Adrenal gland (tissue), 9 donors: ENCODE measurements at regions not wholly inside any gene's neighbourhood (a gene's known extent, or its start where the extent isn't known, plus 50 kb on each side); places are given as distances from the start of the nearest gene placed in this dataset.

Source experiments
- DNase-seq, 7 donors: peaks; one replicate each; pipeline ENCODE4 v3.0.0-alpha.2; 2019 to 2020
- H3K27ac ChIP-seq, 5 donors: fragments of 200-600 bp; sonication (generic) in 4 of 5; 1 replicate in 3 of 5; 2 replicates in 2 of 5; pipeline versions ENCODE4 v1.5.1 to v1.8.0; 2016 to 2020; ENCODE audit warnings: mild to moderate bottlenecking in 1 of 5
- H3K27me3 ChIP-seq: fragments of 200-600 bp; 2 replicates; pipeline ENCODE4 v1.8.0; 2021
- H3K36me3 ChIP-seq, 2 donors: fragments of 200-600 bp; replicated peaks in 1 of 2; 1 replicate in 1 of 2; 2 replicates in 1 of 2; pipeline versions ENCODE4 v1.5.1 to v1.8.0; 2018 to 2022
- H3K4me1 ChIP-seq, 2 donors: fragments of 200-600 bp; replicated peaks in 1 of 2; 1 replicate in 1 of 2; 2 replicates in 1 of 2; pipeline versions ENCODE4 v1.5.1 to v1.8.0; 2018 to 2021
- H3K4me3 ChIP-seq, 4 donors: fragments of 200-600 bp; sonication (generic) in 3 of 4; one replicate each; pipeline ENCODE4 v1.5.1; 2016 to 2018
- H3K9me3 ChIP-seq, 3 donors: fragments of 200-600 bp; sonication (generic) in 1 of 3; replicated peaks in 1 of 3; 1 replicate in 2 of 3; 2 replicates in 1 of 3; pipeline versions ENCODE4 v1.5.1 to v1.8.0; 2016 to 2021
- POLR2A ChIP-seq, 2 donors: fragments of 450-650 bp; IDR thresholded peaks; one replicate each; pipeline ENCODE4 v1.6.1; 2017; ENCODE audit warnings: antibody characterized with exemption in 2 of 2, mild to moderate bottlenecking in 2 of 2, moderate library complexity in 1 of 2
- WGBS, 4 donors: extraction: QIAGEN DNeasy Blood & Tissue Kit in 2 of 4; methylation state at CpG; one replicate each; pipeline versions ENCODE4 v1.1.5 to v1.1.7; 2013 to 2017; 5-methylcytosine and 5-hydroxymethylcytosine counted together
- intact Hi-C, 2 donors: fragments of 100-400 bp; cut with DNase I; formaldehyde crosslinking; loops; one replicate each; pipeline versions ENCODE4 v1.14.1 to v1.15.0; 2022 to 2023
- TF ChIP-seq, protein P1 (sequence below), 6 experiments: fragments of 450-650 bp in 4 of 6; fragments of 200-600 bp in 2 of 6; sonication (generic) in 1 of 6; IDR thresholded peaks; 1 replicate in 5 of 6; 2 replicates in 1 of 6; pipeline versions ENCODE4 v1.5.1 to v1.8.0; 2016 to 2021; ENCODE audit warnings: antibody characterized with exemption in 6 of 6, mild to moderate bottlenecking in 2 of 6, moderate library complexity in 1 of 6
- donor health status: healthy with polysubstance abuse.
- donor health status: Bipolar disorder and iron deficiency.
- donor health status: DM: yes; HTN: yes; CAD: no.
- donor health status: DM: no; HTN: no; CAD: no.
- donor health status: DM: no; HTN: no; CAD: no.

DNA sequence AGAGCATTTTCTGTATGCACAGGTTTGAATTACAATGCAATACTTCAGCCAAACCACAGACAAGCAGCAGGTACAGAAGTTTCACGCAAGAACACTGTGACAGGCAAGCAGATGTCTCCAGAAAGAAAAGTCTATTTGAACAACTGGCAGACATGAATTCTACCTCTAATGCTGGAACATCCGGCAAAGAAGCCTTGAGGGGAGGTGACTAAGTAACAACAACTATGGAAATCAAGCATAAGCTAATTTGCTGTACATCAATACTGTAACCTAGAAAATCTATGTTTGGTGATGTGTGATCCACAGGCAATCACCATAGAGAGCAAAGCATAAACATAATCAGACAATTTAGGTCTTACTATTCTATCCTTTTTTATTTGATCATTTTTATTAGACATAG is 65.5 kb downstream of the PLK2 start:
- Histone ChIP-seq H3K36me3 (no peaks in the 10 kb centered on the region), H3K27ac (no peak overlapping the region), H3K9me3 (no peaks in the 10 kb centered on the region), H3K4me3 (no peak overlapping the region), H3K4me1 (no peaks in the 10 kb centered on the region), H3K27me3 (no peaks in the 10 kb centered on the region)
- WGBS, 4 donors = 87 to 90% (median 89%) methylated on average over 2 of the region's 2 CpGs
- TF ChIP-seq POLR2A (IDR thresholded peaks at IDR 0.05) = no peak
- TF ChIP-seq, protein P1, sequence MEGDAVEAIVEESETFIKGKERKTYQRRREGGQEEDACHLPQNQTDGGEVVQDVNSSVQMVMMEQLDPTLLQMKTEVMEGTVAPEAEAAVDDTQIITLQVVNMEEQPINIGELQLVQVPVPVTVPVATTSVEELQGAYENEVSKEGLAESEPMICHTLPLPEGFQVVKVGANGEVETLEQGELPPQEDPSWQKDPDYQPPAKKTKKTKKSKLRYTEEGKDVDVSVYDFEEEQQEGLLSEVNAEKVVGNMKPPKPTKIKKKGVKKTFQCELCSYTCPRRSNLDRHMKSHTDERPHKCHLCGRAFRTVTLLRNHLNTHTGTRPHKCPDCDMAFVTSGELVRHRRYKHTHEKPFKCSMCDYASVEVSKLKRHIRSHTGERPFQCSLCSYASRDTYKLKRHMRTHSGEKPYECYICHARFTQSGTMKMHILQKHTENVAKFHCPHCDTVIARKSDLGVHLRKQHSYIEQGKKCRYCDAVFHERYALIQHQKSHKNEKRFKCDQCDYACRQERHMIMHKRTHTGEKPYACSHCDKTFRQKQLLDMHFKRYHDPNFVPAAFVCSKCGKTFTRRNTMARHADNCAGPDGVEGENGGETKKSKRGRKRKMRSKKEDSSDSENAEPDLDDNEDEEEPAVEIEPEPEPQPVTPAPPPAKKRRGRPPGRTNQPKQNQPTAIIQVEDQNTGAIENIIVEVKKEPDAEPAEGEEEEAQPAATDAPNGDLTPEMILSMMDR (IDR thresholded peaks at IDR 0.05) = no peak
- no peak for DNase-seq
- intact Hi-C loops = no loop called here

DNA sequence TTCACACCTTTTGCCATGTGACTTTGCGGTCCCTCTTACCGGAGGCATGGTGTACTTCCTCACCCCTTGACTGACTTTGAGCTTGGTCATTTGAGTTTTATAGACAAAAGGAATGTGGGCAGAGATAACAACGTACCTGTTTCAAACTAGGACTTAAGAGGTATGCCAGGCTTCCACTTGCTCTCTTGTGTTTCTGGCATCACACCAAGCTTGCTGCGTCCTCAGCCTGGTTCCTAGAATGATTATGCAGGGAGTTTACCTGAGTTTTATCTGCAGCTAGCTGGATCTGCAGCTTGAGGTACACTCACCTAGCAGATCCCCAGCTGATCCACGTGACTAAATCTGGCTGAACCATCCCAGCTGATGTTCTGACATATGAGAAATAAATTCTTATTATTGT is 66.2 kb downstream of the PLK2 start:
- TF ChIP-seq, protein P1 (IDR thresholded peaks at IDR 0.05) = no peak
- TF ChIP-seq POLR2A (IDR thresholded peaks at IDR 0.05) = no peak
- no peak overlapping the region for H3K4me3 ChIP-seq
- intact Hi-C loops = no loop called here
- H3K36me3 ChIP-seq = no peaks in the 10 kb centered on the region
- no peaks in the 10 kb centered on the region for H3K9me3 ChIP-seq
- DNase-seq = no peak
- no peaks in the 10 kb centered on the region for H3K4me1 ChIP-seq
- 53 to 68% (median 63%) methylated on average over 5 of the region's 5 CpGs for WGBS, 4 donors
- H3K27ac ChIP-seq = no peak overlapping the region
- H3K27me3 ChIP-seq = no peaks in the 10 kb centered on the region

GRCh38 chr5:58392496-58392895 is 67.4 kb downstream of the PLK2 start:
- TF ChIP-seq, protein P1 (IDR thresholded peaks at IDR 0.05) = no peak
- no peak for TF ChIP-seq POLR2A (IDR thresholded peaks at IDR 0.05)
- WGBS, 4 donors = 81 to 88% (median 86%) methylated on average over 4 of the region's 4 CpGs
- no peak overlapping the region for H3K27ac ChIP-seq
- H3K36me3 ChIP-seq = no peaks in the 10 kb centered on the region
- no peak for DNase-seq
- H3K9me3 ChIP-seq = no peaks in the 10 kb centered on the region
- H3K4me3 ChIP-seq = no peak overlapping the region
- intact Hi-C loops = no loop called here
- H3K4me1 ChIP-seq = no peaks in the 10 kb centered on the region
- H3K27me3 ChIP-seq = no peaks in the 10 kb centered on the region

DNA sequence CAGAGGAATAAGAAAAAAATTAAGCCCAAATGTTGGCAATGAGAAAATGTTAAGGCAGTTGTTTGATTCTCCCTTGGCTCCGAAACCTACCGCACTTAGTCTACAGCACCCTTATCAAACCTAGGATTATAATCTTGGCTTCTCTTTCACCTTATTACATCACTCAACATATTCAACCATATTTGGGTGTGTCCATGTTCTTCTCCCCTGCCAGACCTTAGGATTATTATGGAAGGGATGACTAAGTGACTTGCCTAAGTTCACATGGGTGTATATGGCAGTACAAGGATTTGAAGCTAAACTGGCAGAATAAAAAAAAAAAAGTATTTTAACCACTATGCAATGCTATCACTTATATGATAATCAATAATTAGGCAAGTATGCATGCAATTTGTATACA is 76.4 kb downstream of the PLK2 start:
- 96 to 100% (median 98%) methylated on average over 2 of the region's 2 CpGs for WGBS, 4 donors
- Histone ChIP-seq H3K4me3 (no peak overlapping the region), H3K27ac (no peak overlapping the region), H3K27me3 (no peaks in the 10 kb centered on the region), H3K4me1 (no peaks in the 10 kb centered on the region), H3K36me3 (no peaks in the 10 kb centered on the region), H3K9me3 (no peaks in the 10 kb centered on the region)
- intact Hi-C loops = no loop called here
- TF ChIP-seq, protein P1 (IDR thresholded peaks at IDR 0.05) = no peak
- no peak for TF ChIP-seq POLR2A (IDR thresholded peaks at IDR 0.05)
- no peak for DNase-seq
